Upper lobe of left lung (tissue), 6 donors: ENCODE measurements at regions not wholly inside any gene's neighbourhood (a gene's known extent, or its start where the extent isn't known, plus 50 kb on each side); places are given as distances from the start of the nearest gene placed in this dataset.

Experiments
- ATAC-seq, 2 donors: fragments of 200-7000 bp; cut with Tn5 transposase; one replicate each; pipeline ENCODE4 v1.9.1; 2022; ENCODE audit warnings: mild to moderate bottlenecking in 2 of 2, moderate library complexity in 2 of 2; ENCODE audit not compliant: low FRiP score in 2 of 2
- DNase-seq, 2 donors: peaks; one replicate each; pipeline ENCODE4 v3.0.0-alpha.2; 2019 to 2020
- H3K27ac ChIP-seq, 4 donors: fragments of 200-600 bp; sonication (generic); one replicate each; pipeline ENCODE4 v1.5.1; 2016 to 2019
- H3K27me3 ChIP-seq, 4 donors: fragments of 200-600 bp; sonication (generic); one replicate each; pipeline ENCODE4 v1.5.1; 2017 to 2019
- H3K36me3 ChIP-seq, 4 donors: fragments of 200-600 bp; sonication (generic); one replicate each; pipeline ENCODE4 v1.5.1; 2016 to 2019
- H3K4me1 ChIP-seq, 4 donors: fragments of 200-600 bp; sonication (generic); one replicate each; pipeline ENCODE4 v1.5.1; 2018 to 2019
- H3K4me3 ChIP-seq, 4 donors: fragments of 200-600 bp; sonication (generic); one replicate each; pipeline ENCODE4 v1.5.1; 2017 to 2019; ENCODE audit warnings: mild to moderate bottlenecking in 2 of 4, moderate library complexity in 1 of 4
- H3K9me3 ChIP-seq, 4 donors: fragments of 200-600 bp; sonication (generic); one replicate each; pipeline ENCODE4 v1.5.1; 2018 to 2019
- CTCF ChIP-seq, 6 experiments: fragments of 450-650 bp in 4 of 6; fragments of 200-600 bp in 2 of 6; sonication (generic) in 2 of 6; IDR thresholded peaks; one replicate each; pipeline ENCODE4 v1.5.1; 2016 to 2019; ENCODE audit warnings: antibody characterized with exemption in 6 of 6
- EP300 ChIP-seq, 4 donors: sonication (generic); formaldehyde crosslinking; IDR thresholded peaks; one replicate each; pipeline ENCODE4 v1.5.1; 2017; ENCODE audit warnings: antibody characterized with exemption in 4 of 4, control low read depth in 2 of 4
- POLR2A ChIP-seq, 4 donors: fragments of 450-650 bp; IDR thresholded peaks; one replicate each; pipeline ENCODE4 v1.5.1; 2016 to 2017; ENCODE audit warnings: antibody characterized with exemption in 4 of 4, mild to moderate bottlenecking in 2 of 4
- POLR2AphosphoS5 ChIP-seq, 2 donors: sonication (generic); formaldehyde crosslinking; IDR thresholded peaks; one replicate each; pipeline ENCODE4 v1.5.1; 2017; ENCODE audit warnings: antibody characterized with exemption in 2 of 2
- WGBS, 2 donors: methylation state at CpG; one replicate each; pipeline ENCODE4 v1.1.5; 2017 to 2018; 5-methylcytosine and 5-hydroxymethylcytosine counted together
- donor health status: DM: no; HTN: no; CAD: no; lungs with moderate emphysema.
- donor health status: DM: no; HTN: yes; CAD: no; lungs with severe emphysema.

GRCh38 chr2:129903586-129904425 lies 75.7 kb upstream of the RAB6C start:
- TF ChIP-seq CTCF (IDR thresholded peaks at IDR 0.05), result no peak
- TF ChIP-seq POLR2AphosphoS5 (IDR thresholded peaks at IDR 0.05), result no peak
- TF ChIP-seq POLR2A (IDR thresholded peaks at IDR 0.05), result no peak
- no peak for TF ChIP-seq EP300 (IDR thresholded peaks at IDR 0.05)
- Histone ChIP-seq H3K9me3 (no peaks in the 10 kb centered on the region), H3K36me3 (no peaks in the 10 kb centered on the region), H3K27me3 (no peaks in the 10 kb centered on the region), H3K27ac (no peak overlapping the region), H3K4me1 (no peaks in the 10 kb centered on the region), H3K4me3 (no peak overlapping the region)
- no peak for ATAC-seq
- DNase-seq, result peak in 1 of 2 donors; percentile 62
- WGBS, 2 donors, result 82% methylated on average over 8 to 17 of the region's 17 CpGs

DNA sequence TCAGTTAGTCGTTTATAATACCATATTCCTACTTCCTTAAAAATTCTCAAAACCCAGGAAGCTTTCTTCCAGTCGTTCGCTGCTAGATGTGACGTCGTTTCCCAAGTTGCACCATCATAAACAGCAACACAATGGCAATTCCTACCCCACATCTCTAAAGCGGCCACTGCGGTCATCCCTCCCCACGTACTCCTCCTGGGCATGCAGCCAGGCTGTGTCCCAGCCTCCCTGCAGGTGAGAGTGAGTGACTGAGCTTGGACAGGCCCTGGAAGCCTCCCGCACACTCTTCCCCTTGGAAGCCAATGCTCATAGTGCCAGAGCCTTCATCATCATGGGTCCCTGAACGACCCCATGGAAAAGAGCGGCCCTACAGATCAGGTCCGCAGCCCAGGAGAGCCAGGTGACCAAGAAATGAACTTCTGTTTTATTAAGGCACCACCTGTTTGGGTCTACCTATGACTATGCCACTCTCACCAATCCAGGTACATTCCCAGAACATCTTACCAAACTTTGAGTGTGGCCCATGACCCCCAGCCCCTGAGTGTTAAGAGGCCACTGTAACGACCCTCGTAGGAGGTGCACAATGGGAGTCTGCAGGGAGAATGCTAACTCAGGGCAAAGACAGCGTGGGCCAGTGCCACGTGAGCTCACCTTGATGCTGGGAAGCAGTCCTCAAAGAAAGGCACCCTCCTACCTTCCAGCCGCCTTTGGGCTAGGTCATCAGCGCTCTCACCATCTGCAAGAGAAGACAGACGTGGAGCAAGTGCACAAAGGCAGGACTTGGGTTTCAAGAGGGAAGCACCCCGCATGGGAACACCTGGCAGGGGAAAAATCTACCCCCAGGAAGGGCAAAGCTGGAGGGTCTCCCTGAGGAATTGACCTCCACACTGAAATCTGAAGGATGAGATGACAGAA lies 74.7 kb upstream of the RAB6C start:
- WGBS, 2 donors, result 75 to 82% methylated on average over 19 to 20 of the region's 20 CpGs
- no peak for ATAC-seq

GRCh38 chr2:129905664-129906081 lies 73.8 kb upstream of the RAB6C start:
- Histone ChIP-seq H3K4me3 (no peak overlapping the region), H3K4me1 (no peaks in the 10 kb centered on the region), H3K27ac (no peak overlapping the region), H3K27me3 (no peaks in the 10 kb centered on the region), H3K36me3 (no peaks in the 10 kb centered on the region), H3K9me3 (no peaks in the 10 kb centered on the region)
- DNase-seq (no peak), ATAC-seq (no peak)
- 92 to 100% methylated on average over 2 of the region's 2 CpGs for WGBS, 2 donors
- no peak for TF ChIP-seq POLR2AphosphoS5 (IDR thresholded peaks at IDR 0.05)
- TF ChIP-seq POLR2A (IDR thresholded peaks at IDR 0.05), result no peak
- no peak for TF ChIP-seq CTCF (IDR thresholded peaks at IDR 0.05)
- TF ChIP-seq EP300 (IDR thresholded peaks at IDR 0.05), result no peak

More for the DNA sequence above, 74.7 kb upstream of the RAB6C start:
- Histone ChIP-seq H3K9me3 (no peaks in the 10 kb centered on the region), H3K4me3 (no peak overlapping the region), H3K27me3 (no peaks in the 10 kb centered on the region), H3K36me3 (no peaks in the 10 kb centered on the region), H3K4me1 (no peaks in the 10 kb centered on the region), H3K27ac (no peak overlapping the region)
- no peak for TF ChIP-seq POLR2AphosphoS5 (IDR thresholded peaks at IDR 0.05)
- TF ChIP-seq CTCF (IDR thresholded peaks at IDR 0.05), result no peak
- TF ChIP-seq POLR2A (IDR thresholded peaks at IDR 0.05), result no peak
- TF ChIP-seq EP300 (IDR thresholded peaks at IDR 0.05), result no peak
- no peak for DNase-seq

DNA sequence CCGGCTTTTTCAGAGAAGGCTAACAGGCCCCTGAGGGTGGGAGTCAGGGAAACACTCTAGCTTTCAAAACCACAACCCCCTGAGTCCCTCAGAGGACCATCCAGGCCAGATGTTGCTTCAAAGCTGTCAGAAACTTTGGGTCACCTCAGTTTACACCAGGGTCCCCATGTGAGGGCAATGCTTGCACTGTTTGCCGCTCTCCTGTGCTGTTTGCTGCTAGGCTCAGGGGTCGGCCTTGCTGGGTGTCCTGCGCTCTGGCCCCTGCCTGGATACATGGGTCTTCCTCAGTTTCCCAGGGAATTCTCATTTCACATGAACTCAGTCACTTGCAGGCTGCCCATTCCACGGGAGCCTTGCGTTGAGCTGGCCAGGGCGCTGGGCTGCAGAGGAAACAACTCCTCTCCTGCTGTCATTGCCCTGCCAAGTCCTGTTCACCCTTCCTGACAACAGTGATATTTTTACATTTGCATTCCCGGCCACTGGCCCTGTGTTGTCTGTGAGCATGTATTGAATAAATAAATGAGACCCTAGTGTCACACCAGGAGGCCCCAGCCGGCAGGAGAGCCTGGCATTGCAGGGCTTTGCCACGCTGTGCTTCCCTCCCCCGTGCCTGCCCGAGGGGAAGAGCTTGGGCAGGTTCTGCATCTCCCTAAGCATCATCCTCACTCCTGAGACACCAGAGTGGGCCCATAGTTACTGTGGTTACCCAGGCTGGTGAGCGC lies 73.2 kb upstream of the RAB6C start:
- 68 to 81% methylated on average over 10 to 13 of the region's 13 CpGs for WGBS, 2 donors
- Histone ChIP-seq H3K4me3 (no peak overlapping the region), H3K9me3 (no peaks in the 10 kb centered on the region), H3K27ac (no peak overlapping the region), H3K27me3 (no peaks in the 10 kb centered on the region), H3K4me1 (no peaks in the 10 kb centered on the region), H3K36me3 (no peaks in the 10 kb centered on the region)
- ATAC-seq, result no peak
- no peak for TF ChIP-seq EP300 (IDR thresholded peaks at IDR 0.05)
- TF ChIP-seq POLR2A (IDR thresholded peaks at IDR 0.05), result no peak
- no peak for TF ChIP-seq CTCF (IDR thresholded peaks at IDR 0.05)
- TF ChIP-seq POLR2AphosphoS5 (IDR thresholded peaks at IDR 0.05), result no peak
- DNase-seq, result no peak
